ENCODE measurements at regions not wholly inside any gene's neighbourhood (a gene's known extent, or its start where the extent isn't known, plus 50 kb on each side); places are given as distances from the start of the nearest gene placed in this dataset.

DNA sequence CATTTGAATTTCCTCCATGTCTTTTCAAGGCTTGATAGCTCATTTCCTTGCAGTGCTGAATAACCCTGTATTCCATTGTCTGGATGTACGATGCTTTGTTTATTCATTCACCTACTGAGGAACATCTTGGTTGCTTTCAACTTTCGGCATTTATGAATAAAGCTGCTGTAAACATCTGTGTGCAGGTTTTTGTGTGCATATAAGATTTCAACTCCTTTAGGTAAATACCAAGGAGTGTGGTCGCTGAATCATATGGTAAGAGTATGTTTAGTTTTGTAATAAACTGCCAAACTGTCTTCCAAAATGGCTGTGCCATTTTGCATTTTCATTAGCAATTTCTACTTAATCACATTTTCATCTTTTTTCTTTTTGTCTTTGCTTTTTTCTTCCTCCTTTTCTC lies 327.7 kb upstream of the TBX3 start:
- WGBS, 3 donors, result 81 to 84% (median 82%) methylated on average over 3 of the region's 3 CpGs
- Histone ChIP-seq H3K4me1 (no peaks in the 10 kb centered on the region), H3K9me3 (no peaks in the 10 kb centered on the region), H3K27me3 (ENCODE audit: insufficient read depth in 3 of 3, low read length in 2 of 3) (peaks cover 0 to 2% (median 0%) of the 10 kb centered on the region in 3 donors), H3K4me3 (no peak overlapping the region), H3K36me3 (ENCODE audit: insufficient read depth in 1 of 2, low read depth in 1 of 2) (no peaks in the 10 kb centered on the region), H3K27ac (no peak overlapping the region)
- TF ChIP-seq, protein P1, sequence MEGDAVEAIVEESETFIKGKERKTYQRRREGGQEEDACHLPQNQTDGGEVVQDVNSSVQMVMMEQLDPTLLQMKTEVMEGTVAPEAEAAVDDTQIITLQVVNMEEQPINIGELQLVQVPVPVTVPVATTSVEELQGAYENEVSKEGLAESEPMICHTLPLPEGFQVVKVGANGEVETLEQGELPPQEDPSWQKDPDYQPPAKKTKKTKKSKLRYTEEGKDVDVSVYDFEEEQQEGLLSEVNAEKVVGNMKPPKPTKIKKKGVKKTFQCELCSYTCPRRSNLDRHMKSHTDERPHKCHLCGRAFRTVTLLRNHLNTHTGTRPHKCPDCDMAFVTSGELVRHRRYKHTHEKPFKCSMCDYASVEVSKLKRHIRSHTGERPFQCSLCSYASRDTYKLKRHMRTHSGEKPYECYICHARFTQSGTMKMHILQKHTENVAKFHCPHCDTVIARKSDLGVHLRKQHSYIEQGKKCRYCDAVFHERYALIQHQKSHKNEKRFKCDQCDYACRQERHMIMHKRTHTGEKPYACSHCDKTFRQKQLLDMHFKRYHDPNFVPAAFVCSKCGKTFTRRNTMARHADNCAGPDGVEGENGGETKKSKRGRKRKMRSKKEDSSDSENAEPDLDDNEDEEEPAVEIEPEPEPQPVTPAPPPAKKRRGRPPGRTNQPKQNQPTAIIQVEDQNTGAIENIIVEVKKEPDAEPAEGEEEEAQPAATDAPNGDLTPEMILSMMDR (IDR thresholded peaks at IDR 0.05), result no peak
- ATAC-seq (no peak), DNase-seq (no peak)
- intact Hi-C loops (cut with DNase I), result no loop called here

DNA sequence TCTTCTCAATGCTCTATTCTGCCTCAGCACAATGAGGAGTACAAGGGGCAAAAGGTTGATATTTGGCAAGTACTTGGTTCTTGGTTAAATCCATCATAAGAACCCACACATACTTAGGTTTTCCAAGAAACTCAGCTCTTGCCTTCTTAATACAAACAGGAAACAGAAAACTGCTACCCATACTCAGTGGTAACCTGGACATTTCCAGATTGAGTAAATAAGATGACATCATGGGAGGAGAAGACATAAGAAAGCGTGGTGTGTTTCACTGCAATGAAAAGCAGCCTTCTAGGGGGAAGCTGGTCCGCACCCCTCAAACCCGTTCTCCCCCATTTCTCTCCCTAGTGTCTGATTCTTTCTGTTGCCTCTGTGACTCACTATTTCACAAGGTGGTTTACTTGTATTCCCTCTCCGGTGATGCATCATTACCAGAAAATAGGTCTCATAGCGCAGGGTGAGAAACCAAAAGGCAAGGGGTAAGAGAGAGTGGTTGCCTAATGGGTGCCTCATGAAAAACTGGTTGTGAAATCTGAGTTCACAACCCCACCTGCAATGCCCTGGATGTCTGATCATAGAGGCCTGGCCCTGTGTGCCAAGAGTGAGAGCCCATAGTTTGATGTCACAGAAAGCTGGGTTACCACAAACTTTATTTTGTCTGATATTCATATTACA lies 326.5 kb upstream of the TBX3 start:
- no peak for DNase-seq
- intact Hi-C loops (cut with DNase I), result no loop called here
- no peaks in the 10 kb centered on the region for H3K4me1 ChIP-seq
- WGBS, 3 donors, result 94 to 99% (median 97%) methylated on average over 5 of the region's 5 CpGs
- no peaks in the 10 kb centered on the region for H3K9me3 ChIP-seq
- no peak overlapping the region for H3K27ac ChIP-seq
- ATAC-seq, result no peak
- TF ChIP-seq, protein P1 (IDR thresholded peaks at IDR 0.05), result no peak
- H3K4me3 ChIP-seq, result no peak overlapping the region
- no peaks in the 10 kb centered on the region for H3K36me3 ChIP-seq (ENCODE audit: insufficient read depth in 1 of 2, low read depth in 1 of 2)
- peaks cover 0 to 2% (median 0%) of the 10 kb centered on the region in 3 donors for H3K27me3 ChIP-seq (ENCODE audit: insufficient read depth in 3 of 3, low read length in 2 of 3)

DNA sequence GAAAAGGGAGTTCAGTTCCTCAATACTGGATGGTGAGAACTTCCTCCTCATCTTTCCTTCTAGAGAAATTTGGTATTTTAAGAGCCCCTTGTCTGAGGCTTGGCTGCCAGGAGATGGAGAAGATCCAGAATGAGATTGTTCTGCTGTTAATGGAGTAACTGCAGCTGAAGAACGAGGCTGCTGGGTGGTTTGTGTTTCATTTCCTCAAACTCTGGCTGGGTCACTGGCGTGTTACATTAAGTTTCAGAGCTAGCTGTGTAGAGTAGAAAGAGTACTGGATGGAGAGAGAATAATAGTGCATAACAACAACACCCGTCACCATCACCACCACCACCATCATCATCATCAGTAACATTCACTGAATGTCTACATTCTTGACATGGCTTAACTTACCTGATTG lies 325.0 kb upstream of the TBX3 start:
- Histone ChIP-seq H3K27ac (no peak overlapping the region), H3K4me1 (no peaks in the 10 kb centered on the region), H3K9me3 (no peaks in the 10 kb centered on the region), H3K27me3 (ENCODE audit: insufficient read depth in 3 of 3, low read length in 2 of 3) (peaks cover 0 to 2% (median 0%) of the 10 kb centered on the region in 3 donors), H3K36me3 (ENCODE audit: insufficient read depth in 1 of 2, low read depth in 1 of 2) (no peaks in the 10 kb centered on the region), H3K4me3 (no peak overlapping the region)
- intact Hi-C loops (cut with DNase I), result no loop called here
- ATAC-seq (no peak), DNase-seq (no peak)
- WGBS, 3 donors, result 57 to 70% (median 62%) methylated on average over 3 of the region's 3 CpGs
- TF ChIP-seq, protein P1 (IDR thresholded peaks at IDR 0.05), result no peak

DNA sequence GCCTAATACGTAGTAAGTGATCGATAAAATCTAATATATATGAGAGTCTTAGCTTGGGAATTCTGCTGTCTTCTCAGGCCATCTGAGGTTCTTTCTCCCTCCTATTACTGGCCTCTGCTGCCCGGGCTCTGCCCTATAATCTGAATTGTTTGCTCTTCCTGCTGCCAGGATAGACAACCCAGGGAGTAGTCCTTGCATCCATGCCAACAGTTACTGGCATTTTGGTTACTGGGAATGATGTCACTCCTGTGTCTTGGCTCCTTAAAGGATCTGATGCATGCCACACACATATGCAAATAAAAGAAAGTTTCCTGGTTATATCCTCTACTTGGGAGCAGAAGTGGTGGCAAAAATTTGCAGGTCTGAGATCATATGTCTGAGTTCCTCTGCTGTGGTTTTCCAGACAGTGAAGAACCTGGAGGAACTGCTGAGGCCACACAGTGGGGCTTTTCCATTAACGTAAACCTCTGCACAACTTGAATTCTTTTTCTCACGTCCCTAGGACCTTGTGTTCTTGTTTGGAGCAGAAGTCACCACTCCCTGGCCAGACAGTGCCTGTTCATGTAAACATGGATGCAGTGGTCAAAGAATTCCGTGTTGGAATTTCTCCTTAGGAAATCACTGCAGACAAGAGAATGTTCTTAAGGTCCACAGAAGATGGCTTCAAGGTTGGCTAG lies 320.6 kb upstream of the TBX3 start:
- ATAC-seq, result no peak
- no peaks in the 10 kb centered on the region for H3K9me3 ChIP-seq
- H3K4me1 ChIP-seq, result no peaks in the 10 kb centered on the region
- H3K27ac ChIP-seq, result no peak overlapping the region
- TF ChIP-seq, protein P1 (IDR thresholded peaks at IDR 0.05), result no peak
- DNase-seq, result no peak
- peaks cover 0 to 2% (median 0%) of the 10 kb centered on the region in 3 donors for H3K27me3 ChIP-seq (ENCODE audit: insufficient read depth in 3 of 3, low read length in 2 of 3)
- 74 to 81% (median 76%) methylated on average over 6 of the region's 6 CpGs for WGBS, 3 donors
- H3K4me3 ChIP-seq, result no peak overlapping the region
- intact Hi-C loops (cut with DNase I), result no loop called here
- H3K36me3 ChIP-seq (ENCODE audit: insufficient read depth in 1 of 2, low read depth in 1 of 2), result no peaks in the 10 kb centered on the region

Measured in psoas muscle (tissue), 7 donors.